HCEC 1CT (cell line): ENCODE measurements at regions not wholly inside any gene's neighbourhood (a gene's known extent, or its start where the extent isn't known, plus 50 kb on each side); places are given as distances from the start of the nearest gene placed in this dataset.
"Not testable (repeated sequence)": the region's sequence is repeated elsewhere in the genome, so short reads cannot be mapped to it uniquely, and the experiment has no call there.

Experiments used
- DNase-seq: peaks from one replicate; pipeline ENCODE4 v3.0.0-alpha.2; 2017

DNA sequence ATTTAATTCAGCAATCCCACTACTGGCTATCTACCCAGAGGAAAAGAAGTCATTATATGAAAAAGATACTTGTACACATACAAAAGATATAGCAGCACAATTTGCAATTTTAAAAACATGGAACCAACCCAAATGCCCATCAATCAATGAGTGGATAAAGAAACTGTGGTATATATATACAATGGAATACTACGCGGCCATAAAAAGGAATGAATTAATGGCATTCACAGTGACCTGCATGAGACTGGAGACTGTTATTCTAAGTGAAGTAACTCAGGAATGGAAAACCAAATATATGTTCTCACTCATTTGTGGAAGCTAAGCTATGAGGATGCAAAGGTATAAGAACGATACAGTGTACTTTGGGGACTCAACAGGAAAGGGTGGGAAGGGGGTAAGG is 102.8 kb upstream of the KCNMA1 start:
- not testable (repeated sequence) for DNase-seq

DNA sequence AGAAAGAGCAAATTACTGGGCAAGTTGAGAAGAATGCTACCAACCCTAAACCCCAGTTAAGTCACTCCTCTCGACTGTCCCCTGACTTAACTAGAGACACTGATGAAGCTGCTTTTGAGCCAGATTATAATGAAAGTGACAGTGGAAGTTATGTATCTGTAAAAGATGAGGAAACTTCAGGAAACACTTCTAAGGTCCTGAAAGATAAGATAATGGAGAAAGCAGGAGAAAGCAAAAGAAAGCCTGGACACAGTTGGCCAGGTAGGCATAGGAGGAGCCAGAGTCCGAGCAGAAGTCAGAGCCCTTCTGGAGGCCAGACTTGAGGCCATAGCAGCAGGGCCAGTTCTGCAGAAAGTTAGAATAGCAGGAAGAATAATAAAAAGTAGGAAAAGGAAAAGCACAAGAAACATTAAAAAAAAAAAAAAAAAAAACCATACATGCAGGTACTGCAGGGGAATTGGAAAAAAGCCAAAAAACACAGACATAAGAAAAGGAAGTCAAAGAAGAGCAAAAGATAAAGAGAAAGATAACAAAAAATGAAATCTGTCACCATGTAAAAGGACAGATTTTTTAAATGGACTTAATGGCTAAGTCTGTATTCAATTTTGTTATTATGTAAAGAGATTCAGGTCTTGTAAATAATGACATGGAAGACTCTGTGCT is 101.0 kb upstream of the KCNMA1 start:
- no peak for DNase-seq

DNA sequence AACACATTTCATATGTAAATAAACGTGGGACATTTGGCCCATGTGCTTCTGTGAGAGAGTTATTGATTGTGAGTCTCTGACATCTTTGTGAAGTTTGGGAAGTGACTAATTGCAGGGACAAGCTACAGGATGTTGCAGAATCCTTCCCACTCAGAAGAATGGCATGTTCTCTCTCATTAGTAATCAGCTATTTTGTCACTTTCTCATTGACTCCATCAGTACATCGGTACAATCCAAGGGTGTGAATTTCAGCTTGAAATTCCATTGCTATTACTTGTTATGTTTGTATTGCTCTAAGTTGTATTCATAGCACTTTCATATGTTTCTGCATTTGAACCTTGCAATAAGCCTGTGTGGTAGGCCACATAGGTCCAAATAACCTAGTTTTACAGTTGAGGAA is 100.0 kb upstream of the KCNMA1 start:
- DNase-seq, result peak; percentile 100

DNA sequence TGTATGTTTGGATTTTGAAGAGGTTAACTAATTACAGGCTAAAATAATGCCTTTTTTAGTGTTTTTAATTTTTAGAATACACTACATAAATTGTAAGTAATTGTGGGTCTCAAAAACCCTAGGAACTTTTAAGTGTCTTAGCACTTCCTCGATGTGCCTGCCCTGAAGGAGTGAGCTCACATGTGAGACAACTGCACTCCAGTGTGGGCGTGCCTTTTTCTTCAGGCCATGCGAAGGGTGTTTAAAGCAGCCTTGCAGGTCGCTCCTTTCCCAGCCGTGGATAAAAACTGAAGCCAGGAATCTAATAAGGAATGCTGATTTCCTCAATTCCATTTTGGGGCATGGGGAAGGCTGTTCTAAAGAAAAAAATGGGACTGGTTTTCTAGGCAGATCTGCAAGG is 97.5 kb upstream of the KCNMA1 start:
- not testable (repeated sequence) for DNase-seq

DNA sequence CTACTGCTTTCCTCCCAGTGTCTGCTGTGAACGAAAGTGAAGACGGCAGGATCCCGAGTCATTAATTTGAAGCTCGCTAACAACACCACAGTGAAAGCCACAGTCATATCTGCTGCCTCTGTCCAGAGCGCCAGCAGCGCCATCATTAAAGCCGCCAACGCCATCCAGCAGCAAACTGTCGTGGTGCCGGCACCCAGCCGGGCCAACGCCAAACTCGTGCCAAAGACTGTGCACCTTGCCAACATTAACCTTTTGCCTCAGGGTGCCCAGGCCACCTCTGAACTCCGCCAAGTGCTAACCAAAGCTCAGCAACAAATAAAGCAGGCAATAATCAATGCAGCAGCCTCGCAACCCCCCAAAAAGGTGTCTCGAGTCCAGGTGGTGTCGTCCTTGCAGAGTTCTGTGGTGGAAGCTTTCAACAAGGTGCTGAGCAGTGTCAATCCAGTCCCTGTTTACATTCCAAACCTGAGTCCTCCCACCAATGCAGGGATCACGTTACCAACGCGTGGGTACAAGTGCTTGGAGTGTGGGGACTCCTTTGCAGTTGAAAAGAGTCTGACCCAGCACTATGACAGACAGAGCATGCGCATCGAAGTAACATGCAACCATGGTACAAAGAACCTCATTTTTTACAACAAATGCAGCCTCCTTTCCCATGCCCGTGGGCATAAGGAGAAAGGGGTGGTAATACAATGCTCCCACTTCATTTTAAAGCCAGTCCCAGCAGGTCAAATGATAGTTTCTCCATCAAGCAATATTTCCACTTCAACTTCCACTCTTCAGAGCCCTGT is 94.8 kb upstream of the KCNMA1 start:
- DNase-seq, result no peak

DNA sequence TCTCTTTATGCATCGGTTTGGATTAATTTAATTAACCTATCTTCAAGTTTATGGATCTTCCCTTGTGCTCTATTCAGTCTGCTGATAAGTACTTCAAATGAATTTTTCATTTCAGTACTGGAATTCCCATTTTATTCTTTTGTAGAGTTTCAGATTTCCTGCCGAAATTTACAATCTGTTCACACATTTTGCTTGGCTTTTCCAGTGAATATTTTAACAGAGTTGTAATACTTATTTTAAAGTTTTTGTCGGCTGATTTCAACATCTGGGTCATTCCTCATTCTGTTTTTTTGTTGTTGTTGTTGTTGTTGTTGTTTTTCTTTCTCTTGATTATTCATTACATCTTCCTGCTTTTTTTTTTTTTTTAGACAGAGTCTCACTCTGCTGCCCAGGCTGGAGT is 89.9 kb upstream of the KCNMA1 start:
- no peak for DNase-seq

DNA sequence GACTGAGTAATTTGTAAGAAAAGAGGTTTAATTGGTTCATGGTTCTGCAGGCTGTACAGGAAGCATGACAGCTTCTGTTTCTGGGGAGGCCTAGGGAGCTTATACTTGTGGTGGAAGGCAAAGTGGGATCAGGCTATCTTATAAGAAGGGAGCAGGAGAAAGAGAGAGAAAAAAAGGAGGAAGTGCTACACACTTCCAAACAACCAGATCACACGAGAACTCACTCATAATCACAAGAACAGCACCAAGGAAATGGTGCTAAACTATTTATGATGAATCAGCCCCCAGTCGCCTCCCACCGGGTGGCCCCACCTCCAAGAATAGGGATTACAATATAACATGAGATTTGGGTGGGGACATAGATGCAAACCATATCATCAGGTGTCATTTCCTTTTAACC is 89.1 kb upstream of the KCNMA1 start:
- DNase-seq, result no peak

DNA sequence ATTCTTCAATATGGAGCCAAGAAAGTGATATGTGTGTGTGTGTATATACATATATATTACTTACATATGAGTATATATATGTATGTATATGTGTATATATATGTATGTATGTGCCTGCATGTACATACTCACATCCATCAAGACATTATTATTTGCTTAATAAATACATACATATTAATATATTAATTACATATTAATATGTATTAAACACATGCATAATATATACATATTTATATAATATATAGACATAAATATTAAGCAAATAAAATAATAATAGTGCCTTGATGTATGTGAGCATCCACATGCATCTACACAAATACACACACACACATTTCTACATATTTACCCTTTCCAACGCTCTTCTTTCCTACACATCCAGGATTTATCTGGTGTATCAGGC is 88.7 kb upstream of the KCNMA1 start:
- no peak for DNase-seq

DNA sequence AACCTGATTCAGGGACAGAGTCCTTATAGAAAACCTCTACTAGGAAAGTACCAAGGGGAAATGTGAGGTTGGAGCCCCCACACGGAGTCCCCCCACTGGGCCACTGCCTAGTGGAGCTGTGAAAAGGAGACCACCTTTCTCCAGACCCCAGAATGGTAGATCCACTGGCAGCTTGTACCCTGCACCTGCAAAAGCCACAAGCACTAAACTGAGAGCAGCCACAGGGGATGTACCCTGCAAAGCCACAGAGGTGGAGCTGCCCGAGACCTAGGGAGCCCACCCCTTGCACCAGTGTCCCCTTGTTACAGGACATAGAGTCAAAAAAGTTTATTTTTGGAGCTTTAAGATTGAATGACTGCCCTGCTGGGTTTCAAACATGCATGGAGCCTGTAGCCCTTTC is 87.2 kb upstream of the KCNMA1 start:
- DNase-seq, result no peak

DNA sequence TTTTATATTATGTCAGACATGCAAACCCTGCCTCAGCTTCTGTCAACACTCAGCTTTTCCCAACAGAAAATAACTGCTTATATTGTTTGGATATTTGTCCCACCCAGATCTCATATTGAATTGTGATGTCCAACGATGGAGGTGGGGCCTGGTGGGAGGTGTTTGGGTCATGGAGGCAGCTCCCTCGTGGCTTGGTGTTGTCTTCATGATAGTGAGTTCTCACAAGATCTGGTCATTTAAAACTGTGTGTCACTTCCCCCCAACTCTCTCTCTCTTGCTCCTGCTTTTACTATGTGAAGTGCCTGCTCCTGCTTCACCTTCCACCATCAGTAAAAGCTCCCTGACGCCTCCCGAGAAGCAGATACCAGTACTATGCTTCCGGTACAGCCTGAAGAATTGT is 85.8 kb upstream of the KCNMA1 start:
- DNase-seq, result no peak

DNA sequence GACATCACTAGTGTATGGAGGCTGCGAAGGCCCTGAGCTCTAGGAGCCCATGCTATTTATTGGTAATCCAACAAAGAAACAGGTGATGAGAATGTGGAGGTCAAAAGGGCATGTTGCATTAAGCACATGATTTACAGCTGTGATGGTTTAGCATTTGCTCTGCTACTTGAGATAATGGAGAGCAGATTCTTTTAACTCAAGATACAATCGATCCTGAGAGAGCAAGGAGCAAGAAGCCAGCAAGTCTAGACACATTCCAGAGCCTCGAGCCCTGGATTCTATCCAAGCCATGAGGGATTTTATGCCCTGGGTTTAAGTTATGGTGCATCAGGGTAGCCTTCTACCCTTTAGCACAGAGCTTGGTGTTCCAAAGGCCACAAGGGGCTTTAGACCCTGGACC is 85.3 kb upstream of the KCNMA1 start:
- not testable (repeated sequence) for DNase-seq

DNA sequence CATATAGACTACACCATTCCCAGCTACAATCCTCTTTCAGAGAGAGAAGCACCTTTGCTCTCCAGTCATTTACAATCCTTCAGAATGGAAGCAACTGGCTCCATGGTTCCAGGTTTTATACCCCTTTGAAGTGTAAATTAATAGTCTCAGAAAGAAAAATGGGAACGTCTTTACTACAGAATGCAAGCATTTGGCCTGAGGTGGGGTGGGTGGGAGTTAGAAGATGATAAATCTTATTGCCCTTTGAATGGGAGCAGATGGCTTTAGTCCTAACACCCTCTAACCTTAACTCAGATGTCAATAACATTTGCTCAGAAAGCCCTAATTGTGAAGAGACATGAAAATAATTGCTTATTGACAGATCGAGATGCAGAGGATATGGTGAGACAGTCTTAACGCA is 84.2 kb upstream of the KCNMA1 start:
- DNase-seq, result no peak

DNA sequence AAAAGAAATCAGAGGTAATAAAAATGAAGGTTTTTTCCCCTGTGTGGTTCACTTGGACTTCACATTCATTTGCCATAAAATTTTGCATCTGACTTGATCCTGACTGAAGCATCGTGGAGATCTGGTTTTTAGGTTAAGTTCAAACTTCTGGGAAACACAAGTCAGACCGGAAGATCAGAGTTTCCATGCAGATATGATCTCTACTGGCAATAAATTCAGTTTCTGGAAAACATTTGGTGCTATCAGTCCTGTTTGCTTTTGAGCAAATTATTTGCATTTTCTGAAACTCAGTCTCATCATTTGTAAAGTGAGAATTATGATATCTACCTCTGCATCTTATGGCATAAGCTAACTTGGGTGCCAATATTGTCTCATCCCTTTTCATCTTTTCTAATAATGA is 81.3 kb upstream of the KCNMA1 start:
- no peak for DNase-seq

DNA sequence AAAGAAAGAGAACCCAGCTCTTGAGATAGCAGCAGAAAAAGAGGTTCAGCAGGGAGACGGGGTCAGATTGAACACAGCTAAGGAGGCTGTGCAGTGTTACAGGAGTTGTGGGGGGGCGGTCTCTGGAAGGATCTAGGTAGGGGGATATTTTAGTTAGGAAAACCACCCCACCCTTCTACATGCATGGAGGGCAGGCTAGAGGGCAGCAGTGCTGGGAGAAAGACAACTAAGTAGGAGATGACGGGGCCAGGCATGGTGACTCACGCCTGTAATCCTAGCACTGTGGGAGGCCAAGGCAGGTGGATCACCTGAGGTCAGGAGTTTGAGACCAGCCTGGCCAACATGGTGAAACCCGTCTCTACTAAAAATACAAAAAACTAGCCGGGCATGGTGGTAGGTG is 80.7 kb upstream of the KCNMA1 start:
- not testable (repeated sequence) for DNase-seq

DNA sequence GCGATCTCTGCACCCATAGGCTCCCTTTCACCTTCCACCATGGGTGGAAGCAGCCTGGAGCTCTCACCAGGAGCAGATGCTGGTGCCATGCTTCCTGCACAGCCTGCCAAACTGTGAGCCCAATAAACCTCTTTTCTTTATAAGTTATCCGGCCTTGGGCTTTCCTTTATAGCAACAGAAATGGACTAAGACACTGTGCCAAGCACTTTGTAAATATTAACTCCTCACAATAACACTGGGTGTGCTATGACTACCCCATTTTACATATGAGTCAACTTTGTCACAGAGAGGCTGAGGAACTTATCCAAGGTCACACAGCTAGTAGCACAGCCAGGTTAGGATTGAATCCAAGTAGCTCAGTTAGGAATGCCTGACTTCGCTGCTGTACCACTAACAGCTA is 79.7 kb upstream of the KCNMA1 start:
- DNase-seq, result no peak

DNA sequence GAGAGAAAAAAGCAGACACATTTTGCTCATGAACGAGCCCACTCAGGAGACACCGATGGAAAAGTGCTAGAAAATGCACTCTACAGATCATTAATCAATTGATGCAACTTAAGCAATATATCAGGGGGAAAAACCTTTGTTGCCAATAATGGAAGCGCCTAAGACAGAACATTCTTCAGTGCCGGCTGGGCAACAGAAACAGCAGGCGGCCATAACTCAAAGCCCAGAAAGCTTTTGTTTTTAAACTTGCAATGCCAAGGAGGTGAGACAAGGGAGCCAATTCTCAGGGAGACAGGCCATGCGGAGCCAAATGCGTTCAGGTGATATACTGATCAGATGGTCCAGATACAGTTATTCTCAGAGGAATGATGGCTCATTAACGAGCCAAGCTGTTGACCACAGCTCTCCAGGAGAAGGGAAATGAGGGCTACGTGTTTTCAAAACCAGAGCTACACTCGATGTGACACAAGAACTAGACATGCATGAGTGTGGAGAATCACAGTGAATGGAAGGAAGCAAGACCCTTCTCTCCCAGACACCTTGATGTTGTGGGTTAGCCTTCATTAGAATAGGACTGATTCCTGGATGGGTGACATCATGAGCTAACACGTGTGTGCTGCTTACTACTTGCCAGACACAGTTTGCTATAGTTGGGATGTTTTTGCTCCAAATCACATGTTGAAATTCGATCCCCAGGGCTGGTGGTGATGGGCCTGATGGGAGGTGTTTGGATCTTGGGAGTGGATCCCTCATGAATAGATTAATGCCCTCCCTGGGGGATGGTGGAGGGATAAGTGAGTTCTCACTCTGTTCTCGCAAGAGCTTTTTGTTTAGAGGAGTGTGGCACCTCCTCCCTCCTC is 79.1 kb upstream of the KCNMA1 start:
- DNase-seq, result no peak

DNA sequence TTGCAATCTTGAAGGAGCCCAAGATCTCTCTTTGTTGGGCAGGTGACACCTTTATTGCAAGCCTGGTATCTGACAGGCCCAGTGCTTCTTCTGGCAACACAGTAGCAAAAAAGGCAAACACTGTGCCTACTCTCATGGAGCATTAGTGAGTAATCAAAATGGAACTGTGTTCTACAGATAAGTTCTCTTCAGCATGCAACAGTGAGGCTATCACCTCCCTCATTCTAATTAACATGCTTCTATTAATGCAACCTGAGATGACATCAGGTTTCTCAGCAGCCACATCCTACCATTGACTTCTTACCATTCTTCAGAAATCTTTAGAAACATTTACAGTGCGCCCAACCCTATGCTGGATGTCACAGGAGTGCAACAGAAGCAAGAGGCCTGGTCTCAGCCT is 77.9 kb upstream of the KCNMA1 start:
- DNase-seq, result no peak

DNA sequence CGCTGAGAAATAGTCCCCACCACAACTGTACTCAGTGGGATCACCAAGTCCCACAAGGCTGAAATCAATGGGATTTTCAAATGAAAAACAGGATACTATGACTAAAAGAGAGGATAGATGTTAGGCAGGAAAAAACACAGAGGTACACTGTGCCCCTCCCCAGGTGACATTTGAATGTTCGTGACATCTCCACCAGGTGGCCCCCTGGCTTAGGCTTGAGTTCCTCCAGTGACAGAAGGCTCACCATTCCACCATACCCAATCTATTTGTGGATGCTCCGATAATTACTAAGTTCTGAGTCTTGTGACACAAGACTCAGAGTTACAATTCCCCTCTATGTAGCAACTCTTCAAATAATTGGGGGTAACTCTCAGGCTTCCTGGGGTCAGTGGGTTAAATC is 77.5 kb upstream of the KCNMA1 start:
- DNase-seq, result no peak

DNA sequence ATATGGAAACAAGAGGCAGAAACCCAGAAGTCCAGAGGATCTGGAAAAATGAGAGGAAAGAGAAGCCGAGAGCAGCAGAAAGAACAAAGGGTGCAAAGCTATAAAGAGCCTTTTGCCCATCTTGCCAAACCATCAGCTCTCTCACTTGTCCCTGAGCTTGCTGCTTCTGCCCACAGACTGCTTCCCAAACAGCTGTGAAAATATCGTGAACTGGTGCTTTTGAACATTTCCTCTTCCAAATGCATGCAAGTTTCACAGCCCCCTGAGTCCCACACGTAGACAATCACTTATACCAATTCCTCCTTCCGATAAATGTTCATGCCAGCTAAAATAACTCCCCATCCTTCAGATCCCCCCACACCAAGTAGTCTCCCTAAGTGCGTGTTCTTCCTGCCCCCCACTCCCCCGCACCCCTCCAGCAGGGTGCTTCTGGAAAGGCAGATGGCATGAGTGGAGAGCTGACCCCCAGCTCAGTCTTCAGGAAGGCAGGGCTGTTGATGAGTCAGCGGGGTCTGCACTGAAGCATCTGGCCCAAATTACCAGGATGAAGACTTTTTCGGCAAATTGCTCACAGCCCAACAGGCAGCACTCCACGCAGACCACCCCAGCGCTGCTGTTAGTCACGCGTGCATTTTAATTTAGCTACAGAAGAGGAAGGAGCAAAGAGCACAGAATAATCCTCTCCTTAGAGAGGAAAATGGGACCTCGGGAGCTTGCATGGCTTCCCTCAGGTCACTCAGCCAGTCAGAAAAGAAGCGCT is 76.1 kb upstream of the KCNMA1 start:
- no peak for DNase-seq

DNA sequence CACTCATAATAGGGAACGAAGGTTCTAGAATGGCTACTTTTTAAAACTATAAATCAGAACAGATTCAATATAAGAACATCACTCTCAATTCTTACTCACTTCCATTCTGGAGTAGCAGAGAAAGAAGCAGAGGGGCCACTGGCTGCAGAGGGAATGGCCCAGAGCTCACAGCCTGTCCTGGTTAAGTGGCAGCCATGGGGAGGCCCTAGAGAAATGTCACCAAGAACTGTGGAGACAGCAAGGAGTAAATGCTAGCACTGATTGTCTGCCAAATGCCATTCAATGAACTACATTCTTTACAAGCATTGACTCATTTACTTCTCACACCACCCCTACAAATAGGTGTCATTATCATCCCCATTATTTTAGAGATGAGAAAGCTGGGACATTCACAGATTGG is 74.6 kb upstream of the KCNMA1 start:
- DNase-seq, result no peak

DNA sequence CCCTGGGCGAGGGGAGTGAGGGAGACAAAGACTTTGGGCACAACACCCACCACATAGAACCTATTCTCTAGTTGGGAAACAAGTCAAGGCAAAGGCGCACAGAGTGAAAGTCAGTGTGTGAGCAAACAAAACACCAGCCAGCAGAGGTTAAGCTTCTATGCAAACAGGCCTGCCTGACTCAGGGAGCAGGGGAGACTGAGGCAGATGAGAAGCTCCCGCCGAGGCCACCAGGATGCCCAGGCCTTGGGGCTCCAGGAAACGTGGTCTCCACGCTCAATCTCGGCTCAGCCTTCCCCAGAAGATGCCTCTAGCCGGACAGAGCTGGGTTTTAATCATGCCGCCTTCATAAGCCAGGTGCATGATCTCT is 74.1 kb upstream of the KCNMA1 start:
- DNase-seq, result no peak

DNA sequence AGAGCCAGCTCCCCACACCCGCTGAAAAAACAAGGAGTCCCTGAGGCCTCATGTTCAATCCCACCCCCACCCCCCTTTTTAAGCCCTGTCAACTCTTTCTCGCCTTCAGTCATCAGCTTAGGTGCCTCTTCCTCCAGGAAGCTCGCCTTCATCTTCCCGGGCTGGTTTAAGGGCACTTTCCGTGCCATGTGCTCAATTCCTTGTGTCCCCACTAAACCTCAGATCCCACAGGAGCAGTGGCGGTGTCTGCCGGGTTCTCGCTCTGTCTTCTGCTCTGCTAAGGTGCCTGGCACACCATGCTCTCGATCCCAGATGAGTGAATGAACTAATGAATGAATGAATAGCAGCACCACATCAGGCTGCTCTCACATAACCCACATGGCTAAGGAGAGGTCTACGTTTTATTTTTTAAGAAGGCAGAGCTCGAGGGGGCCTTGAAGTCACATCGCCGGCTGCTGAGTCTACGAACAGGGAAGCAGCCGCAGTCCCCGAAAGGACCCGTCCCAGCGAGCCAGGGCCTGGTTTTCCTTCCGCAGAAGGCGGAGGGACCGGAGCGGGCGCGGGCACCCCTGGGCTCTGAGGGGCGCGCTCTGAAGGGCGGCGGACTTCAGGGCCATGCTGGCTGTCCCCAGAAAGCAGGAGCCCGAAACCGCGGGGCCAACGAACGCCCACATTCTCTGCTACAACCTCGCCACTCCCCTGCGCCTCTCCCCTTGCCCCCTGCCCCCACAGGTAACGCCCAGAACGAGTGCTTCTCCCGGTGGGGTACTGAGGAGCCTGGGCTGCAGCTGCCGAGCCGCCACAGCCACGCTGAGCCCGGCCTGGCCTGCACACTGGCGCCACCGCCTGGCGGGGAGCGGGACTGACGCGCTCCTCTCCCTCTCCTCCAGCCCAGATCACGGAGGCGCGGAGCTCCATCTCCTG is 73.4 kb upstream of the KCNMA1 start:
- peak; percentile 51 for DNase-seq
